HG02759 (cell line): ENCODE measurements at regions not wholly inside any gene's neighbourhood (a gene's known extent, or its start where the extent isn't known, plus 50 kb on each side); places are given as distances from the start of the nearest gene placed in this dataset.

Experiments used
- ATAC-seq: cut with Tn5 transposase; IDR thresholded peaks from one replicate; pipeline ENCODE4 v1.9.1; 2021; ENCODE audit warnings: mild to moderate bottlenecking, moderate library complexity; ENCODE audit not compliant: unreplicated experiment

DNA sequence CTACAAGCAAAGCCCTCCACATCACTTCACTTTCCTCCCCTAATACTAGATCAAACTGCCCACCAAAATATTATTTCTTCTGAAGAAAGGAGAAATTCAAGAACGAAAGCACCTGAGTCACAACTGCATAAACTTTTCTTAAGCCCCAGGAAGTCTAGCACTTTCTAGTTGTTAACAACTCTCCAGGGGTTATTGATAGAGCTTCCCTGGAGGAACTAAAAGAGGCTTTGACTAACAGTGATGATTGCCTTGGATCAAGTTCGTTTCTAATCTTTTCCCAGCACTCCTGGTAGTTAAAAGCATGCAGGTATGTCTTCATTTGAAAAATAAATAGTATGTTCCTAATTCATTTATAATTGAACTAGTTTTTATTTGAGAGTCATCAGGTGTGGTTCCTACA is 917.0 kb downstream of the TUSC7 start:
- no peak for ATAC-seq

DNA sequence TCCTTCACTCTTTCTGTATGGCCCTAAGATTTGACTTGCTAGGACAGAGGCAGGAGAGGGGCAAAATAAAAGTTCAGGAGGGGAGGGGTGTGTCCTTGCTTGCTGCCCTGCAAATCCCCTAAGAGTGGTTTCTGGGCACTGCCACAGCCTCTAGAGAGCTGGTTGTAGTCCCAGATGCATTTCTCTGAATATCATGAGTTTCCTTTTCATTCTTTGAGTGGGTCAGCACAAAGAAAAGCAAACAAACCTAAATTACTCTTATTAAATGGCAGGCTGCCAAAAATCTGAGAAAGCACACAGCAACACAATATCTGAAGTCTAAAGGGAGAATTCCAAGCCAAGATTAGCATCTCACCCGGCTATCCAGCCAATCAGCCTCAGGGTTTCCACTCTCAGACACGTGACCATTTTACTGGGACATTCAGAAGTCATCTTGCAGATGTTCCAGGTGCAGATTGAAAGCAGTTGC is 919.3 kb downstream of the TUSC7 start:
- ATAC-seq: no peak

DNA sequence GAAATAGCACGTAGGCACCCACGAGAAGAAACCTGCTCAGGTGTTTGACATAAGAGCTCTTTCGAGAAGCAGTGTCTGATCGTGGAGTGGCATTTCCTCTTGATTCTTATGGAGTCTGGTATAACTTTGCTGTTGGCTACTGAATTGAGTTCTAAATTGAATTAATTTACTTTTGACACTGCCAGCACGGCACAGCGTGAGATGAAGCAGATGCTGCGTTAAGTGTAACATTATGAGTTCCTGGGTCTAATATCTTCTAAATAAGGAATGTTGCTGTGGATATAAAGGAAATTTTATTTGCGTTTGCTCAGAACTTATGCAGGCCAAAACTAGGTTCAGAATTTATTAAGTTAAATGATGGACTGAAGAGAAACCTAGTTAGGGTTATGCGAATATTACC is 919.9 kb downstream of the TUSC7 start:
- no peak for ATAC-seq

DNA sequence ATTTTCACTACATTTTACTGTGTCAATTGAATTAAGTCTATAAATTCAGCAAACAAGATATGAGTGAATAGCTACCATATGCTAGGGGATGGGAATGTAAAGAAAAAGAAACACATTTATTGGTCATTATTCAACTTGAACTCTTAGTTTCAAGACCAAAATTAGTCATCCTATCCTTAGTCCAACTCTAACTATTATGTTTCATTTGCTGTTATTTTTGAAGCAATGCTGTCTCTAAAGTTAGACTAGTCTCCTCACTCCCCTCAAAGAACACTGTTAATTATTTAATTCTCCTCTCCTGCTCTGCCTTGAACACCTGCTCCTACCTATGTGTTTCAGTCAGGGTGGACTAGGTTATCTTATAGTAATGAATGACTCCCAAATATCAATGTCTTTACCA is 920.9 kb downstream of the TUSC7 start:
- ATAC-seq: peak; percentile 78

DNA sequence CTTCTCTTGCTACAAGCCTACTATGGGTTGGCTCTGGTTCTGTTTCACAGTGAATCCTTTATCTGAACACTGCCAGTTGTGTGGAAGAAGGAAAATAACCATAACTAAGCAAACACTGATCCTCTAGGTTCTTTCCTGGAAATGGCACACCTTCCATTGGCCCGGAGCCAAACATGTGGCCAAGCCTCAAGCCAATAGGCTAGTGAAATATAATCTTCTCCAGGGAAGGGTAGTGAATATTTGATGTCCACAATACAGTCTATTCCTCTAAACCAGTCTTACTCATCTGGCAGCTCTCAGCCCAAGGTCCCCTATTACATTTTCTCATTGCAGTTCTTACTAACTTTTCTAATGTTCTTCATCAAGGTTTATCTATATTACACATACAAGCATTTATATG is 921.3 kb downstream of the TUSC7 start:
- peak; percentile 8 for ATAC-seq

DNA sequence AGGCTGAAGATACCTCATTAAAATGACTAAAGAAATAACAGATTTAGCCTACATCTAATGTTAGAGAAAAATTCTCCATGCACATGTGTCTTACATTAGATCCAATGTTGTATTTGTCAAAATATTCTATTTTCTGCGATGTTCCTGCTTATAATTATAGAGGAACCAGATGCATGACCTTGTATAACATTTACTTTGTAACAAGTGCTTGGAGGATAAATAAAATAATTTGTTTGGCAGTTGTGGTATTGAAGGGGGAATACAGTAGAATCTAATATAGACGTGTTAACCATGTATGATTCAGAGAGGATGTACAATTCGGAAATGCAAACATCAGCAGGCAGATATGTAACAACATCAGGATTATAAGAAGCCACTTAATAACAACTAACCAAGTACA is 922.2 kb downstream of the TUSC7 start:
- ATAC-seq: no peak

DNA sequence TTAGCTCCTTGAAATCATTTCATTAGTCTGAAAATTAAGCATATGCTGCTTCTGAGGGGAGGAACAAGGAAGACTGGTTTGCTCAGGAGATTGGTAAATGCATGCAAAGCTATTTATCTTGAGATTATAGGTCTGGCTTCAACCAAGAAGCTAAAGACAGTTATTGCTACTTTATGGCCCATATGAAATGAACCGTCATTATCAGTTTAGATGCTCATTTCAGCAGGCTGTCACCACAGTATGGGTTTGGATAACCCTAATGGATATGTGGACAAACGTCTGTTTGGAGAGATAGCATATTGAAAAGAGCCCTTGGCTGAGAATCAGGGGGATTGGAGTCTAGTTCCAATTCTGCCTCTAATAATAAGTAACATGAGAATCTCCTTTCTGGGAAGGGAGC is 922.6 kb downstream of the TUSC7 start:
- no peak for ATAC-seq

DNA sequence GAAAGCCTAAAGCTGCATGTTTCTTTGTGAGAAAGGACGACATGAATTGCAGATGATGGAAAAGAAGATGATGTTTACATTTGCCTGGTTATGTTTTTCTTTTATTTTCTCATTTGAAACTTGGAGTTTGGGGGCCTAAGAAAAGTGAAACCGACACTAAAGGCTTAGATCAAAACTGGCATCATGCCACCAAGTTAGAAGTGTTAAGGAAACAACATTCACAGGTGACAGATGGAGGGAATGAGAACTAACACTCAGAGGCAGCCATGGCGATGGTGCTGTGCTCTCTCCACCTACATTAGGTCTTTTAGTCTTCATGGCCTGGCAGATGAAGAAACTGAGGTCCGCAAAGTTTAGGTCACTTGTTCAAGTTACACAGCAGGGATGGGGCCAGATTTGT is 923.6 kb downstream of the TUSC7 start:
- no peak for ATAC-seq

DNA sequence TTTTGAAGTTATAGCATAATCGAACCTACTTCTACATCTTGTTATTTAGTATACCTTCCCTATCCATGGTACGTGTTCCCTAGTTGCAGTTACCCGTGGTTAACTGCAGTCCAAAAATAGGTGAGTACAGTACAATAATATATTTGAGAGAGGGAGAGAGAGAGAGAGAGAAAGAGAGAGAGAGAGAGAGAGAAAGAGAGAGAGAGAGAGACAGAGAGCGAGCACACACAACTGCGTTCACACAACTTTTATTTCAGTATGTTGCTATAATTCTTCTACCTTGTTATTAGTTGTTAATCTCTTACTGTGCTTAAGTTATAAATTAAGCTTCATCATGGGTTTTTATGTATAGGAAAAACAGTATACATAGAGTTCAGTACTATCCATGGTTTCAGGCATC is 928.1 kb downstream of the TUSC7 start:
- no peak for ATAC-seq

DNA sequence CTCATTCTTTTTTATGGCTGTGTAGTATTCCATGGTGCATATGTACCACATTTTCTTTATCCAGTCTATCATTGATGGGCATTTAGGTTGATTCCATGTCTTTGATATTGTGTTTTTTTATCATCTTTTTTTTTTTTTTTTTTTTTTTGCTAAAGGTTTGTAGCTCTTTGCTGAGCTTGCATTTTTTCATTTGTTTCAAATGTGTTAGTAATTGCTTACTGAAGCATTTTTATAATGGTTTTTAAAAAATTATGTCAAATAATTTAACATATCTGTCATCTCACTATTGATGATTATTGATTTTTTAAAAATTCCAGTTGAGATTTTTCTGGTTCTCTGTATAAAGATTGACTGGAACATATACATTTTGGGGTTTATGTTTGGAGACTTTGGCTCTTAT is 934.6 kb downstream of the TUSC7 start:
- ATAC-seq: no peak

DNA sequence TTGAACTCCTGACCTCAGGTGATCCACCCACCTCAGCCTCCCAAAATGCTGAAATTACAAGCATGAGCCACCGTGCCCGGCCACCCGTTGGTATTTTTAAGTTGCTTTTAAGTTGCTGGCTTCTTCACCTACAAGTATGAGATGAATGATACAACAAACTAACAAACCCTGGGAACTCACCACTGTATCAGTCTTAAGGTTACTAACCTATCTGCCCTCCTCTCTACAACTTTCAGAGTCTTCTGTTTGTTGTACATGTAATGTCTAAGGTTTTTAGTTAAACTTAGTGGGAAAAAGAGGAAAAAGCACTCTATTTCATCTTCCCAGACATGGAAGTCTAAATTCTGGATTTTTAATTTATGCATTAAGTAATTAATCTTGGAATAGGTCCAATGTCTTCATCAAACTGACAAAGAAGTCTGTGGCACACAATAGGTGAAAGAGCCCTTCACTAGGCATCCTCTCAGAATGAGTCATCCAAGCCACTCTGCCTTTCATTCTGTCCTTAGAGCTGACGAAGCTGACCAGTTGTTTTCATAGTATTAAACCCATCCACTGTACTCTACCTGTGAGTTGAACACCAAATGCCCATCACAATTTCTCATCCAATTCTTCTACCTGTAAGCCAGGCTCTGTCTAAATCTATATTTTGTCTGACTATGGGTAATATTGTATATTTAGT is 936.1 kb downstream of the TUSC7 start:
- no peak for ATAC-seq

DNA sequence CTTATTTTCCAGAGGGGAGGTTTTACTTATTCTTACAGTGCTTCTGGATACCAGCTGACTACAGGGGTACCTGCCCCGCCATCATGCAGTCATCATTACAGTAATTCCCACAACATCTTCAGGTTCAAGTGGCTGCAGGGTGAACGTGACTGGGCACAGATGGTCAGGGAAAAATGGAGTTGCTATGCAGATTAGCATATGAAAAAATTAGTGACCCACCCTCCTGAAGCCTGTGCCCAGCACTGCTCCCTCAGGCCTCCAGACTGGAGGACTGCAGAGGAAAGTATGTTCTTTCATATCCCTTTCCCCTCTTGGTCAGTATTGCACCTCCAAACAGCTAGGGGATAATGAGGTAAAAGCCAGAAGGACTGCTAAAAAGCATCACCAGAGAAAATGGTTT is 937.9 kb downstream of the TUSC7 start:
- ATAC-seq: no peak

DNA sequence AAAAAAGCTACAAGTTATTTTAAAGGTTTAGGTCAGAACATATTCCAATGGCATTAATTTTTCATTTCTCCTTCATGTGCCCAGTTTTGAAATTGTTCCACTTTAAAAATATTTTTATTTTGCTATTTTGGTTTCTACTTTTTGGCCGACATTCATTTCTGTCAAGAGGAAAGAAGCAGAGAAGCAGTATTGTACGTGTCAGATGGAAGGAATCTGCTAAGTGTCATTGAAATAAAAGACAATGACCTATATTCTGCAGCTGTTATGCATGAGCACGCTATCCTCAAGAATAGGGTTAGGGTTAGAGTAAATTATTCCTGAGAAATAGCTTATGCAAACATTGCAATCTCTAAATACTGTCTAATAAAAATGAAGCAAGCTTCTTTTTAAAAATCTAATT is 941.7 kb downstream of the TUSC7 start:
- no peak for ATAC-seq

DNA sequence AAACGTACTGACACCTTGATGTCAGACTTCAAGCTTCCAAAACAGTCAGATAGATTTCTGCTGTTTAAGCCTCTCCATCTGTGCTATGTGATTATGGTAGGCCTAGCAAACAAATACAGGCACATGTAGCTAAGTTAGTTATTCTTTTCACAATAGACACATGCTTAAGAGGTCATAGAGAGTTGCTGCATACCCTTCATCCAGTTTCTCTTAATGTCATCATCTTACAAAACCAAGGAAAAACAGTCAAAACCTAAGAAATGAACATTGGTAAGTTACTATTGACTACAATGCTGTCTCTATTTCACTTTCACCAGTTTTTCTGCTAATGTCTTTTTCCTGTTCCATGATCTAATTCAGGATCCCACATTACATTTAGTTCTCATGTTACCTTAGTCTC is 946.8 kb downstream of the TUSC7 start:
- ATAC-seq: no peak

DNA sequence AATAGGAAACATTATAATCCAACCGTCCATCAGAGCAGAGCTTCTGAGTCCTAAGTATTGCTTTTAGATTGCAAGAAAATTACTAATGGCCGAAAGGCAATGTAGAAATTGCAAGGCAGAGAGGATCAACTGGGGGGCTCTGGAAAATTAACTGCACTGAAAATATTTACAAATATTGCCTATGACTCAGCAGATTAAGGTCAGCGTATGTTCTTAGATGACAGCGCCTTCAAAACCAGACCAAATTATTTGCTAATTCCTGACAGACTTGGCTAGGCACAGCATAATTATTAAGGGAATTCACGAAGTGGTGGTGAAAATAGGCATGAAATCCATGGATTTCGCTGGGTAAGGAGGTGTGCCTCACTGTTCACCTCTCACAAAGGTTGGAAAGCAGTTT is 947.7 kb downstream of the TUSC7 start:
- ATAC-seq: no peak

DNA sequence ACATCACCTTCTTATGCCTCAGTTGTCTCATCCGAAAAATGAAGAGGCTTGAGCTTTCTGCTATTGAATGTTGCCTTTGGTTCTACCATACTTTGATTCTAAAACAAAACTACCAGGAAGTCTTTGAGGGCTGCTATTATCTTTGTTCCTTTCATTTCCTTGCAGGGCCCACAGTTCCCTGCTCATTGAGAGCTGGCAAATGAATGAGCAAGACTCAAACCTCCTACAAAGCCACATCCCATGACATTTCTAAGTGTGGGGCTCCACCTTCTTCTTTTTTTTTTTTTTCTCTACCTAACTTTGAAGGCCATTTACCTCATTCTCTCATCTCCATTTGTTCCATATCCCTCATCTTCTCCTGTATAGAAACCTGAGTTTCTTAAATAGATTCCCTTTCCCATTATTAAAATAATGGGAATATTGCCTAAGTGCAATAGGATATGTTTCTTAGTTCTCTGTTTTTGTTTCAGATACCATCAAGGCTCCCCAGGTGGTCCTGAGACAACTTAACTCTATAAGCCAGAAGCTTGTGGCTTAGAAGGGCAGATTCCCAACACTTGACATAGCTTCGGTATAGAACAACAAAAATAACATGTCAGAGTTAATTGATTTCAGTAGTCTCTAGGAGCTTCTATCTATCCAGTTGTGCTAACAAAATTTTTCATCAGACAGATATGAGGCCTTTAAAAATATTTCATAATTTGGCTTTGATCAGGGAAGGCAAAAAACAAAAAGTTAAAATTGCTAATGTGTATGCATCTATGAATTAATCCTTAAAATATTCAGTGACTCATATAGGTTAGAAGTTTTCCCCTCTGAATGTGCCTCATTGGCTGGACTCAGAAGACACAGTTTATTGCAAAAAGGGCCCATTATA is 951.6 kb downstream of the TUSC7 start:
- no peak for ATAC-seq

DNA sequence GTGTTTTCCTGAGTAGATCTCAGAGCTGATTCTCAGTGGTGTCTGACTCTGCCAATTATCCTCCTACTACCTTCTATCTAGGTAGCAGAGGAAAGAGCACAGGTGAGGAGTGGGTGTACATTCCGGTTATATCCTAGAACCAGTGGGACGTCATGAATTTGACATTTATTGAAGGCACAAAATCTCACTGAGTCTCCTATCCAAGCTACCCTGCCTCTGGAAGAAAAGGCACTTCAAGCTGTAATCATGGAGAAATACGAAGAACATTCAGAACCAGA is 952.2 kb downstream of the TUSC7 start:
- ATAC-seq: no peak

DNA sequence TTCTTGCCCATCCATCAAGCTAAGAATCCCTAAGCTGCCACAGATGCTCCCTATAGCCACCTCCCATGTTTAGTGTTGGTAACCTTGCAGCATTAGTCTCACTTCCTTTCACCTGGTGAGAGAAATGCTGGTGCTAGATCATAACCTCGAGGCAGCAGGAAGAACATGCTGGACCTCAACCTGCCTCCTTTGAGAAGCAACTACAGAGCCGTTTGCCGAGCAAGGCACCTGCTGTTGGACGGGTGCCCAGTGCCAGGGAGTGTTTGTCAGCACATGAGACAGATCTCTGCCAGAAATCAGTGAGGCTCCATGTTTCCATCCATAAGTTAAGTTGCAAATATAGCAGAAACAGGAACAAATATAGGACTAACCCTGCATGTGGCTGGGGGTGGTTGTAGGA is 955.7 kb downstream of the TUSC7 start:
- ATAC-seq: no peak

DNA sequence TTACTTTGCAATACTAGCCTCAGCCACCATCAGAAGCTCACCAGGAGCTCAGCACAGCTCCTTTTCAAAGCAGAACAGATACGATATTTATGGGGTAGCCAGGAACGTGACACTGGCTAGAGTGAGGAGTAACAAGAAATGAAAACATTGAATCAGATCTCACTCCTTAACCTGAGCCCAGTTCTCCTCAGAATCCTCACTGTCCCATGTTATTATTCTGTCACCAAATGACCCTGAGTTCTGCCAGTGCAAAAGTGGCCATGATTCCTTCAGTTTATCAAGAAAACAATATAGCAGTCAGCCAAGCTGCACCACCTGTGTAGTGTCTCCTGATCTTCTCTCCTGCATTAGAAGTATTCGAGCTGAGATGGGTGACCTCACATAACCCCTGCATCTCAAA is 956.7 kb downstream of the TUSC7 start:
- ATAC-seq: no peak

DNA sequence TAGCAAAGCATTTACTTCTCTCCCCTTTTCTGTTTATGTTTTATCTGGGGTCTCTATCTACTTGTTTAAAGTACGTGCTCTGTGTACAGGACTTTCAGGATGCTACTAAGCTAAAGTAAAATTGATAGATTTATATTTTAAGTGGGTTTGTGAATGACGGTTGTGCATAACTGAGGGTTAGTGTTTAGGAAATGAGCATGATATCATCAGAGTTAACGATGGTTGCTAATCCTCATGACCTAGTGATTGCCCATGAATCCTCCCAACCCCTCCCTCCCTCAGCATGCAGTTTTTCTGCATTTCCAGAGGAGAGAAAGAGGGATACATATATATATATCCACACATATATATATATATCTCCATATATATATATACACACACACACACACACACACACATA is 957.2 kb downstream of the TUSC7 start:
- ATAC-seq: no peak

DNA sequence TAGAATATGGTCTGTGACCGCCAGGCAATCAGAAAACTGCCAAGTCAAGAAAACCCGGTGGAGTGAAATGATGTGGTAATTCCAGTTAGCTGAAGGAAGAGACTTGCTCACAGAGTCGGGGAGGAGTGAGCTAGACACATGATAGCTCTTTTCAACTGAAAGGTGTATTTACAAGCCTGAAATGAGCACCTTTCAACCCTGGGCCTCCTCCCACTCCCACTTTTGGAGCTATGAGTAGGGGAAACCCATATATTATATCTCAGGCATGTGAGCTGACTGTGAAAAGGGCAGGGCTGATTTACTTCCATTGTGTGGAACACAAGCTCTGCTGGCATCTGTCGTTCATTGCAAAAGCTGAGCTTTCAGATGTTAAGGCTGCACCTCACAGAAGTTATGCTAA is 960.2 kb downstream of the TUSC7 start:
- no peak for ATAC-seq

DNA sequence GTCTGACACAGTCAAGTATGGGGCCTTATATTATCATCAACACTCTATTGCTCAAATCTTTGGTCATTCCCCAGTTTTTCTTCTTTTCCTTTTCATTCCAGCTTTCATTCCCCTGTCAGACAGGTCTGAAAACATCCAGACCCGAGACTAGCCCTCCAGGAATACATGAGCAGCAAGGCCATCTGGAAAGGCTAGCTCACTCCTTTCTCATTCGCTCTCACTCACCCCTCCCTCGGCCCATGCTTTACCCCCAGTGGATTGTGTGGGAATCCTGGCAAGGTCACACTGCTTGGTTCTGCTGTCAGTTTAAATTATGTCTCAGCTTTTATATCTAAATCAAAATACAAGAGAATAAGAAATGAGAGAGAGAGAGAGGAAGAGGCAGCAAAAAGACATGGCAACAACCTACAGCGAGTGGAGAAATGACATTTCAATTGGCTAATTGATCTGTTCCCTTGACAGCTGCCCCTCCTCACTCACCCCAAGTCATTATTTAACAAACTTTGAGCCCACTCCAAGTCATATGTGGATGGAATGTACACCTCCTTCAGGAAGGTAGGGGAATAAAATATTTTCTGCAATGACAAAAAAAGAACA is 962.2 kb downstream of the TUSC7 start:
- no peak for ATAC-seq
